ENCODE measurements at regions not wholly inside any gene's neighbourhood (a gene's known extent, or its start where the extent isn't known, plus 50 kb on each side); places are given as distances from the start of the nearest gene placed in this dataset.
"Not testable (repeated sequence)": the region's sequence is repeated elsewhere in the genome, so short reads cannot be mapped to it uniquely, and the experiment has no call there.

DNA sequence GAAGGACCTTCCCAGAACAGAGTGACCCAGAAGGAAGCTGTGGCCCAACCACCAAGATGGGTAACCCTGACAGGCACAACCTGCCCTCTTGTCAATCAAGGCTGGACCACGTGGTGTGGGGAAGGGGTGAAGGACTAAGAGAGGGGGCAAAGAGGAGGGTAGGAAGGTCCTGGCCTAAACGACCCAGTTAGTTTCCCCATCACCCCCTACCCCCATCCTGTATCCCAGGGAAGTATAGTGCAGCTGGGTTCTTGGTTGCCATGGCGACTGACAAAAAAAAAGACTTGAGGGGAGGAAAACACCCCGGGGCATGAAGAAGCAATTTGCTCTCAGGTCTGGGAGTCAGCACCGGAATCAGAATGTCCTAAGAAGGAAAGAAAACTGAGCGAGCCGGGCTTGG is 168.7 kb downstream of the GOSR1 start:
- not testable (repeated sequence) for TF ChIP-seq HDGF (IDR thresholded peaks at IDR 0.05; ENCODE audit: borderline replicate concordance); ARNT (IDR thresholded peaks at IDR 0.05); BHLHE40 (IDR thresholded peaks at IDR 0.05; ENCODE audit: borderline replicate concordance); SP1 (IDR thresholded peaks at IDR 0.05)
